VCaP (cell line): ENCODE measurements at regions not wholly inside any gene's neighbourhood (a gene's known extent, or its start where the extent isn't known, plus 50 kb on each side); places are given as distances from the start of the nearest gene placed in this dataset.

Experiments
- H3K27ac ChIP-seq: fragments of 450-650 bp; 2 replicates; pipeline ENCODE4 v1.5.1; 2017
- TF ChIP-seq, protein P1 (sequence below): fragments of 450-650 bp; conservative IDR thresholded peaks from 2 replicates; pipeline ENCODE4 v1.5.1; 2017; ENCODE audit warnings: mild to moderate bottlenecking, moderate library complexity

DNA sequence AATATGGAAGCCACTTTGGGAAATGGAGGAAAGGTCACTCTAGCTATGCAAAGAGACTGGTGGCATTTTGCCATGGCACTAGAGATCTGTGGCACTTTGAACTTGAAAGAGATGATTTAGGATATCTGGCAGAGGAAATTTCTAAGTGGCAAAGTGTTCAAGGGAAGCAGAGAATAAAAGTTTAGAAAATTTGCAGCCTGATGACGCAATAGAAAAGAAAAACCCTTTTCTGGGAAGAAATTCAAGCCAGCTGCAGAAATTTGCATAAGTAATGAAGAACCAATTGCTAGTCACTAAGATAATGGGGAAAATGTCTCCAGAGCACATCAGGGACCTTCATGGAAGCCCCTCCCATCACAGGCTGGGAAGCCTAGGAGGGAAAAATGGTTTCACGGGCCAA is 191.1 kb upstream of the B3GALT2 start:
- TF ChIP-seq, protein P1, sequence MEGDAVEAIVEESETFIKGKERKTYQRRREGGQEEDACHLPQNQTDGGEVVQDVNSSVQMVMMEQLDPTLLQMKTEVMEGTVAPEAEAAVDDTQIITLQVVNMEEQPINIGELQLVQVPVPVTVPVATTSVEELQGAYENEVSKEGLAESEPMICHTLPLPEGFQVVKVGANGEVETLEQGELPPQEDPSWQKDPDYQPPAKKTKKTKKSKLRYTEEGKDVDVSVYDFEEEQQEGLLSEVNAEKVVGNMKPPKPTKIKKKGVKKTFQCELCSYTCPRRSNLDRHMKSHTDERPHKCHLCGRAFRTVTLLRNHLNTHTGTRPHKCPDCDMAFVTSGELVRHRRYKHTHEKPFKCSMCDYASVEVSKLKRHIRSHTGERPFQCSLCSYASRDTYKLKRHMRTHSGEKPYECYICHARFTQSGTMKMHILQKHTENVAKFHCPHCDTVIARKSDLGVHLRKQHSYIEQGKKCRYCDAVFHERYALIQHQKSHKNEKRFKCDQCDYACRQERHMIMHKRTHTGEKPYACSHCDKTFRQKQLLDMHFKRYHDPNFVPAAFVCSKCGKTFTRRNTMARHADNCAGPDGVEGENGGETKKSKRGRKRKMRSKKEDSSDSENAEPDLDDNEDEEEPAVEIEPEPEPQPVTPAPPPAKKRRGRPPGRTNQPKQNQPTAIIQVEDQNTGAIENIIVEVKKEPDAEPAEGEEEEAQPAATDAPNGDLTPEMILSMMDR, result no peak

DNA sequence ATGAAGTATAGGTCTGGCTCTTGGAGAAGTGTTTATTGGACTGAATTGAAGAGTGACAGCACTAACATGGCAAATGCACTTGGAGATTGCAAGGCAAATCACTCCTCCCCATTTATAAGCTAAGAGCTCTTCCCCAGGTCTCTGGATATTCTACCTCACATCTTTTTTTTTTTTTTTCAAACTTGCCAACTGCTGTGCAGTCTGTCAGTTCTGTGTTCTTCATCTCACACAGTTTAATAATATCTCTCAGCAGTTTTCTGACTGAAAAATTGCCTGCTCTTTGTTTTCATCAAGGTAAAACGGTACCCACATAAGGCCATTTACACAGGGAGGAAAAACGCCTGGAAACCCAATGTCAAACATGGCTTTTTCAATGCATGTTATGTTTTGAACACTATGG is 186.1 kb upstream of the B3GALT2 start:
- TF ChIP-seq, protein P1, result no peak
- no peak overlapping the region for H3K27ac ChIP-seq

More for the DNA sequence above, 191.1 kb upstream of the B3GALT2 start:
- H3K27ac ChIP-seq, result no peak overlapping the region

DNA sequence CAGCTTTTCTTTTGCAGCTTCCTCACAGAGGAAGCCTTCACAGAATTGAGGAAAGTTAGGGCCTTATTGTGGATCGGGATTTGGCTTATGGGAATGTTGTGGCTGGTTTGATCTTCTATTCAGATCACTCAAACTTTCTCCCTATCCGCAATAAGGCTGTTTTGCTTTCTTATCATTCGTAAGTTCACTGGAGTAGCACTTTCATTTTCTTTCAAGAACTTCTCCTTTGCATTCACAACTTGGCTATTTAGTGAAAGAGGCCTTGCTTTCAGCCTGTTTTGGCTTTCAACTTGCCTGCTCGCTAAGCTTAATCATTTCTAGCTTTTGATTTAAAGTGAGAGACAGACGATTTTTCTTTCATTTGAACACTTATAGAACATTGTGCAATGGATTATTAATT is 181.9 kb upstream of the B3GALT2 start:
- no peak overlapping the region for H3K27ac ChIP-seq
- TF ChIP-seq, protein P1, result no peak

DNA sequence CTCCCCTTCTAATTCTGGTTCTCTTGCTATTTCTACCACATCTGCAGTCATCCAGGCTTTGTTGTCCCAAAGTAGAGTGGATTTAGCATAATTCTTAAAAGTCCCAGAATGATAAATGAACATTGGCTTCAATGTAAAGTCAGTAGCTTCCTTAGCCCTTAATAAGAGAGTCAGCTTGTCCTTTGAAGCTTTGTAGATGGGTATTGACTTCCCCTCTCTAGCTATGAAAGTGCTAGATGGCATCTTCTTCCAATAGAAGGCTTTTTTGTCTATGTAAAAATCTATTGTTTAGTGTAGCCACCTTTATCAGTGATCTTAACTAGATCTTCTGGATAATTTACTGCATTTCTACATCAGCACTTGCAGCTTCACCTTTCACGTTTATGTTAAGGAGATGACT is 181.4 kb upstream of the B3GALT2 start:
- TF ChIP-seq, protein P1, result no peak
- no peak overlapping the region for H3K27ac ChIP-seq

DNA sequence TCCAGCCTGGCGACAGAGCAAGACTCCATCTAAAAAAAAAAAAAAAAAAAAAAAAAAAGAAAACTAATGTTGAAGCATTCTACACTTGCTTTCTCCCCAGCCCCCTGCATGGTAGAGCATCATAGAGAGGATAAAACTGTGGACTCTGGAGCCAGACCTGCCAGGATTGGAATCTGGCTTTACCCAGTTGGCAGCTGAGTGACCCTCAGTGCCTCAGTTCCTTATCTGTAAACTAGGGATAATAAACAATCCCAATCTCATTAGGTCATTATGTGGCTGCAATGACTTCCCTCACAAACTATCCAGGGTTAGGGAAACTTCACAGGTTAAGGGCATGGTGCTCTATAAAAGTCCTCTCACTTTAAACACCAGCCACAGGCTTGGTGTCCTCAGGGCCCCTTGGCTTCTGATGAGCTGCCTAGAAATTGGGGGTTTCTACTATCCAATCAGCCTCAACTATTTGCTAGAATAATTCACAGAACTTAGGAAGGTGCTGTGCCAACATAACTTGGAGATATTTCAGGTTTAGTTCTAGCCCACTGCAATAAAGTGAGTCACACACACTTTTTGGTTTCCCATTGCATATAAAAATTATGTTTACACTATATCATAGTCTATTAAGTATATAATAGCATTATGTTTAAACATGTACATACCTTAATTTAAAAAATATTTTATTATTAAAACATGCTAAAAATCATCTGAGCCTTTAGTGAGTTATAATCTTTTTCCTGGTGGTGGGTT is 180.5 kb upstream of the B3GALT2 start:
- H3K27ac ChIP-seq, result no peak overlapping the region
- TF ChIP-seq, protein P1, result no peak

DNA sequence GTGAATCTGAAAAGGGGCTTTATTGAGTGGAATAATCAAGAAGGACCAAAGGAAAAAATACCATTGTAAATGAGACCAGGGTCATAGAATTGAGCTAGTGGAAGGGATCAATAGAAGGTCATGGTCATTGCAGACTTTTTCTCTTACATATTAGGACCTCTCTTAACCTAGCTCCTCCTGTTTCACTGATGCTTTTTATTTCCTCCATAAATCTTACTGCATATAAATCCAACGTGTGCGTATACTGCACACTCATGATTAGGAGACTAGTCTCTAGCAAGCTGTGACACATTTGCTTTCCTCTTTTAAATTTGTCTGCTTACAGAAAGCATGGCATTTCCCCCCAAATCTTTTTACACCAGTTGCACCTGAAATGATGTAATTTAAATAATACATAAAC is 179.6 kb upstream of the B3GALT2 start:
- no peak overlapping the region for H3K27ac ChIP-seq
- TF ChIP-seq, protein P1, result no peak

DNA sequence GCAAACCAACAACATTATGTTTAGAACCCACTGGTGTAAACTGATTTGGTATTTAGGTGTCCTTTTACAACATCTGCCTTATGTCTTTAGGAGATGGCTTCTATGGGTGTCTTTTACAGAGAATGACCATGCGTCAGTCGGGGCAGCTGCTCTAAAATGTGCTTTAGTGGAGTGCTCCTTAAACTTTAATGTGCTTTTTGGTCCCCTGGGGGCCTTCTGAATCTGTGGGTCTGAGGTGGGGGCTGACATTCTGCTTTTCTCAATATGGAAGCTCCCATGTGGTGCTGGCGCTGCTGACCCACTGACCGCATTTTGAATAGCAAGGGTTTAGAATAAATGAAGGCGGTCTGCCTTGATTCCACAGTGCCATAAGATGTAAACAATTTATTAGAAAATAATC is 173.2 kb upstream of the B3GALT2 start:
- TF ChIP-seq, protein P1, result no peak

More for the DNA sequence above, 173.2 kb upstream of the B3GALT2 start:
- no peak overlapping the region for H3K27ac ChIP-seq
